WERI-Rb-1 (cell line): ENCODE measurements at regions not wholly inside any gene's neighbourhood (a gene's known extent, or its start where the extent isn't known, plus 50 kb on each side); places are given as distances from the start of the nearest gene placed in this dataset.

Experiments used
- DNase-seq: peaks from one replicate; pipeline ENCODE4 v3.0.0-alpha.2; 2020
- H3K27ac ChIP-seq: fragments of 250-450 bp; sonication (Bioruptor Pico); 2 replicates; pipeline ENCODE4 v1.5.1; 2020; ENCODE audit warnings: mild to moderate bottlenecking, moderate library complexity
- H3K27me3 ChIP-seq: fragments of 250-450 bp; sonication (Bioruptor Pico); 2 replicates; pipeline ENCODE4 v1.5.1; 2021; ENCODE audit warnings: mild to moderate bottlenecking, low read depth, moderate library complexity; ENCODE audit not compliant: insufficient read depth, severe bottlenecking
- H3K36me3 ChIP-seq: fragments of 250-450 bp; sonication (Bioruptor Pico); 2 replicates; pipeline ENCODE4 v1.5.1; 2020; ENCODE audit warnings: mild to moderate bottlenecking, moderate library complexity
- H3K4me3 ChIP-seq: 2 replicates; pipeline ENCODE4 v1.5.1; 2011; ENCODE audit warnings: low read depth, mild to moderate bottlenecking, control low read depth, low read length
- H3K9me3 ChIP-seq: fragments of 250-450 bp; sonication (Bioruptor Pico); 2 replicates; pipeline ENCODE4 v1.5.1; 2021; ENCODE audit warnings: mild to moderate bottlenecking, moderate library complexity; ENCODE audit not compliant: severe bottlenecking
- CTCF ChIP-seq: IDR thresholded peaks from 2 replicates; pipeline ENCODE4 v1.5.1; 2011; ENCODE audit warnings: low read depth, mild to moderate bottlenecking, control low read depth, inconsistent platforms, low read length

GRCh38 chr16:86828653-86829052, 250.3 kb downstream of the FOXL1 start:
- no peak for DNase-seq
- Histone ChIP-seq H3K4me3 (no peak overlapping the region), H3K27me3 (no peaks in the 10 kb centered on the region), H3K27ac (no peak overlapping the region), H3K9me3 (no peaks in the 10 kb centered on the region), H3K36me3 (no peaks in the 10 kb centered on the region)
- no peak for TF ChIP-seq CTCF

- Histone ChIP-seq H3K27ac (no peak overlapping the region), H3K4me3 (no peak overlapping the region), H3K36me3 (no peaks in the 10 kb centered on the region), H3K27me3 (no peaks in the 10 kb centered on the region), H3K9me3 (no peaks in the 10 kb centered on the region)
- TF ChIP-seq CTCF = 0 out of 2 replicates have a peak, but pooled peaks have one; percentile 19
- peak; percentile 14 for DNase-seq
Observed at GRCh38 chr16:86831366-86831765, 253.0 kb downstream of the FOXL1 start.

GRCh38 chr16:86833136-86833535, 254.8 kb downstream of the FOXL1 start:
- Histone ChIP-seq H3K9me3 (no peaks in the 10 kb centered on the region), H3K36me3 (no peaks in the 10 kb centered on the region), H3K27ac (no peak overlapping the region), H3K4me3 (no peak overlapping the region), H3K27me3 (no peaks in the 10 kb centered on the region)
- no peak for TF ChIP-seq CTCF
- no peak for DNase-seq

GRCh38 chr16:86834451-86835035, 256.2 kb downstream of the FOXL1 start:
- Histone ChIP-seq H3K27ac (no peak overlapping the region), H3K36me3 (no peaks in the 10 kb centered on the region), H3K27me3 (no peaks in the 10 kb centered on the region), H3K9me3 (no peaks in the 10 kb centered on the region), H3K4me3 (no peak overlapping the region)
- peak; percentile 46 for DNase-seq
- peak; percentile 46 for TF ChIP-seq CTCF

GRCh38 chr16:86835982-86836381, 257.6 kb downstream of the FOXL1 start:
- no peak overlapping the region for H3K4me3 ChIP-seq
- DNase-seq = no peak
- no peak overlapping the region for H3K27ac ChIP-seq
- TF ChIP-seq CTCF = no peak
- no peaks in the 10 kb centered on the region for H3K9me3 ChIP-seq
- no peaks in the 10 kb centered on the region for H3K27me3 ChIP-seq
- no peaks in the 10 kb centered on the region for H3K36me3 ChIP-seq

- no peaks in the 10 kb centered on the region for H3K36me3 ChIP-seq
- H3K4me3 ChIP-seq = no peak overlapping the region
- DNase-seq = no peak
- H3K27me3 ChIP-seq = no peaks in the 10 kb centered on the region
- no peak overlapping the region for H3K27ac ChIP-seq
- no peak for TF ChIP-seq CTCF
- no peaks in the 10 kb centered on the region for H3K9me3 ChIP-seq
Observed at GRCh38 chr16:86836503-86837129, 258.3 kb downstream of the FOXL1 start.
